ENCODE measurements at regions not wholly inside any gene's neighbourhood (a gene's known extent, or its start where the extent isn't known, plus 50 kb on each side); places are given as distances from the start of the nearest gene placed in this dataset.

GRCh38 chr2:193476171-193476800 lies 1281.6 kb upstream of the TMEFF2 start (continued):
- TF ChIP-seq, protein P1, sequence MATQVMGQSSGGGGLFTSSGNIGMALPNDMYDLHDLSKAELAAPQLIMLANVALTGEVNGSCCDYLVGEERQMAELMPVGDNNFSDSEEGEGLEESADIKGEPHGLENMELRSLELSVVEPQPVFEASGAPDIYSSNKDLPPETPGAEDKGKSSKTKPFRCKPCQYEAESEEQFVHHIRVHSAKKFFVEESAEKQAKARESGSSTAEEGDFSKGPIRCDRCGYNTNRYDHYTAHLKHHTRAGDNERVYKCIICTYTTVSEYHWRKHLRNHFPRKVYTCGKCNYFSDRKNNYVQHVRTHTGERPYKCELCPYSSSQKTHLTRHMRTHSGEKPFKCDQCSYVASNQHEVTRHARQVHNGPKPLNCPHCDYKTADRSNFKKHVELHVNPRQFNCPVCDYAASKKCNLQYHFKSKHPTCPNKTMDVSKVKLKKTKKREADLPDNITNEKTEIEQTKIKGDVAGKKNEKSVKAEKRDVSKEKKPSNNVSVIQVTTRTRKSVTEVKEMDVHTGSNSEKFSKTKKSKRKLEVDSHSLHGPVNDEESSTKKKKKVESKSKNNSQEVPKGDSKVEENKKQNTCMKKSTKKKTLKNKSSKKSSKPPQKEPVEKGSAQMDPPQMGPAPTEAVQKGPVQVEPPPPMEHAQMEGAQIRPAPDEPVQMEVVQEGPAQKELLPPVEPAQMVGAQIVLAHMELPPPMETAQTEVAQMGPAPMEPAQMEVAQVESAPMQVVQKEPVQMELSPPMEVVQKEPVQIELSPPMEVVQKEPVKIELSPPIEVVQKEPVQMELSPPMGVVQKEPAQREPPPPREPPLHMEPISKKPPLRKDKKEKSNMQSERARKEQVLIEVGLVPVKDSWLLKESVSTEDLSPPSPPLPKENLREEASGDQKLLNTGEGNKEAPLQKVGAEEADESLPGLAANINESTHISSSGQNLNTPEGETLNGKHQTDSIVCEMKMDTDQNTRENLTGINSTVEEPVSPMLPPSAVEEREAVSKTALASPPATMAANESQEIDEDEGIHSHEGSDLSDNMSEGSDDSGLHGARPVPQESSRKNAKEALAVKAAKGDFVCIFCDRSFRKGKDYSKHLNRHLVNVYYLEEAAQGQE (IDR thresholded peaks at IDR 0.05; ENCODE audit: low read depth), result no peak
- TF ChIP-seq ZBTB33 (IDR thresholded peaks at IDR 0.05; ENCODE audit: extremely low read depth, insufficient replicate concordance, low read length) (no peak), JUND (IDR thresholded peaks at IDR 0.05) (no peak)

GRCh38 chr2:193475038-193475437 lies 1280.3 kb upstream of the TMEFF2 start:
- ChIA-PET POLR2A (no interaction called here), CTCF (no interaction called here), RAD21 (ENCODE audit: low non-redundant PET in 1 of 2, low total read pairs in 2 of 2, uncharacterized antibody in 2 of 2, unreplicated experiment in 2 of 2) (no interaction called here)
- no TSS peak for BruUV-seq (replicated peaks)
- Histone ChIP-seq H2AFZ (ENCODE audit: low read depth, low read length, poor library complexity, severe bottlenecking) (no peak overlapping the region), H3K27me3 (ENCODE audit: insufficient read depth, low read length) (no peaks in the 10 kb centered on the region), H3K9ac (ENCODE audit: low read length) (no peak overlapping the region), H3K79me2 (ENCODE audit: insufficient read depth, low read length) (no peaks in the 10 kb centered on the region), H4K20me1 (ENCODE audit: insufficient read depth) (no peaks in the 10 kb centered on the region), H3K27ac (ENCODE audit: low read depth, low read length) (no peak overlapping the region), H3K4me3 (replicated peaks in 1 of 2; ENCODE audit: low read depth in 1 of 2, low read length in 2 of 2) (no peak overlapping the region), H3K9me2 (ENCODE audit: insufficient read depth) (no peaks in the 10 kb centered on the region), H3K36me3 (ENCODE audit: control insufficient read depth in 1 of 2, insufficient read depth in 2 of 2, low read length in 2 of 2) (no peaks in the 10 kb centered on the region), H3K9me3 (ENCODE audit: control insufficient read depth in 1 of 2, insufficient read depth in 1 of 2, low read depth in 1 of 2, low read length in 2 of 2) (no peaks in the 10 kb centered on the region), H3K4me2 (ENCODE audit: low read length) (no peak overlapping the region), H3K4me1 (ENCODE audit: control insufficient read depth in 1 of 2, insufficient read depth in 2 of 2, low read length in 2 of 2) (no peaks in the 10 kb centered on the region)
- TF ChIP-seq ZNF274 (IDR thresholded peaks at IDR 0.05; ENCODE audit: low read depth, low read length) (no peak), FOSL1 (IDR thresholded peaks at IDR 0.05; ENCODE audit: low read depth) (no peak), CEBPB (IDR thresholded peaks at IDR 0.05; ENCODE audit: low read depth) (no peak), ZBTB33 (IDR thresholded peaks at IDR 0.05; ENCODE audit: extremely low read depth, insufficient replicate concordance, low read length) (no peak), EGR1 (IDR thresholded peaks at IDR 0.05; ENCODE audit: low read depth) (no peak), ELF1 (IDR thresholded peaks at IDR 0.05; ENCODE audit: borderline replicate concordance, low read depth) (no peak), POLR2A (IDR thresholded peaks at IDR 0.05; ENCODE audit: borderline replicate concordance, extremely low read depth, insufficient read depth, insufficient read length) (no peak), TCF7L2 (IDR thresholded peaks at IDR 0.05; ENCODE audit: borderline replicate concordance, extremely low read depth, insufficient read depth, insufficient read length) (no peak), EZH2phosphoT487 (IDR thresholded peaks at IDR 0.05; ENCODE audit: borderline replicate concordance) (no peak), POLR2AphosphoS5 (IDR thresholded peaks at IDR 0.05; ENCODE audit: low read depth, low read length) (no peak)
- TF ChIP-seq, protein P2, sequence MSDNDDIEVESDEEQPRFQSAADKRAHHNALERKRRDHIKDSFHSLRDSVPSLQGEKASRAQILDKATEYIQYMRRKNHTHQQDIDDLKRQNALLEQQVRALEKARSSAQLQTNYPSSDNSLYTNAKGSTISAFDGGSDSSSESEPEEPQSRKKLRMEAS (IDR thresholded peaks at IDR 0.05), result no peak
- intact Hi-C loops (cut with micrococcal nuclease), result no loop called here
- no peak for DNase-seq (ENCODE audit: low read depth, low spot score)
- no peak for ATAC-seq

Data from HCT116 (cell line).